Calu3 (cell line): ENCODE measurements at regions not wholly inside any gene's neighbourhood (a gene's known extent, or its start where the extent isn't known, plus 50 kb on each side); places are given as distances from the start of the nearest gene placed in this dataset.

Source experiments
- BruUV-seq: library from RNA; stranded (reverse); fragments of 400-500 nt; replicated peaks from 2 replicates; lab custom pipeline; 2021; lab: Mats Ljungman, UMichigan
- CTCF ChIA-PET: fragments of 300-600 bp; sonication (Branson Sonifier 250); formaldehyde crosslinking; loops from one replicate; lab custom pipeline; 2022; ENCODE audit warnings: antibody characterized with exemption; lab: Charles Lee
- DNase-seq: peaks from one replicate; pipeline ENCODE4 v3.0.0; 2022
- H3K27ac Mint-ChIP-seq: one replicate; pipeline ENCODE4 v1.8.0; 2022; ENCODE audit warnings: mixed read lengths; ENCODE audit not compliant: unreplicated experiment
- H3K27me3 Mint-ChIP-seq: one replicate; pipeline ENCODE4 v1.8.0; 2022; ENCODE audit warnings: mixed read lengths; ENCODE audit not compliant: unreplicated experiment
- H3K36me3 Mint-ChIP-seq: one replicate; pipeline ENCODE4 v1.8.0; 2022; ENCODE audit warnings: mild to moderate bottlenecking, moderate library complexity, mixed read lengths; ENCODE audit not compliant: insufficient read depth, unreplicated experiment
- H3K4me1 Mint-ChIP-seq: one replicate; pipeline ENCODE4 v1.8.0; 2022; ENCODE audit warnings: mild to moderate bottlenecking, low read depth, mixed read lengths; ENCODE audit not compliant: unreplicated experiment
- H3K4me3 Mint-ChIP-seq: one replicate; pipeline ENCODE4 v1.8.0; 2022; ENCODE audit warnings: mild to moderate bottlenecking, low read depth, moderate library complexity, mixed read lengths; ENCODE audit not compliant: unreplicated experiment
- H3K9me3 Mint-ChIP-seq: one replicate; pipeline ENCODE4 v1.8.0; 2022; ENCODE audit warnings: low read depth, mixed read lengths; ENCODE audit not compliant: unreplicated experiment
- intact Hi-C: fragments of 100-400 bp; cut with micrococcal nuclease; formaldehyde crosslinking; loops from one replicate; pipeline ENCODE4 v1.10.0; 2022; ENCODE audit not compliant: unreplicated experiment
- TF ChIP-seq, protein P1 (sequence below): fragments of 200-600 bp; IDR thresholded peaks from one replicate; pipeline ENCODE4 v1.8.0; 2022; ENCODE audit warnings: antibody characterized with exemption; ENCODE audit not compliant: unreplicated experiment

DNA sequence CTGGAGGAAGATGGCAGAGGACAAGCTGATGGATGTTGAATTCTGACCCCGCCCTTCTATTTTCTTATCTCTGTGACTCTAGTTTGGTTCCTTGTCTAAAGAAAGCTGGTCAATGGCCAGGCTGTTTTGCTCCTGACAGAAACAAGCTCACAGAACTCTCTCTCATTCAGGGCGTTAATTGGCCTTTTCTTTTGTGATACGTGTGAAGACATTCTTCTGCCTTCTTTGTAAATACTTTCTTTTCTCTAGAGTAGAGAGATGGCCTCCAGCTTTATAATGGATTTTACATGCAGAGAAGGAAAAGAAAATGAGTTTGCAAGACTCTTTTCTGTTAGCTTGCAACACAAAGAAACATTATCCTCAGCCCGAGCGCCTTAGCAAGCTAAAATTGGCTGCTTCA is 492.2 kb upstream of the CCDC196 start:
- Mint-ChIP-seq H3K9me3 (no peaks in the 10 kb centered on the region), H3K4me1 (no peaks in the 10 kb centered on the region), H3K4me3 (no peak overlapping the region), H3K36me3 (no peaks in the 10 kb centered on the region), H3K27me3 (peaks cover 70% of the 10 kb centered on the region), H3K27ac (no peak overlapping the region)
- intact Hi-C loops: no loop called here
- TF ChIP-seq, protein P1, sequence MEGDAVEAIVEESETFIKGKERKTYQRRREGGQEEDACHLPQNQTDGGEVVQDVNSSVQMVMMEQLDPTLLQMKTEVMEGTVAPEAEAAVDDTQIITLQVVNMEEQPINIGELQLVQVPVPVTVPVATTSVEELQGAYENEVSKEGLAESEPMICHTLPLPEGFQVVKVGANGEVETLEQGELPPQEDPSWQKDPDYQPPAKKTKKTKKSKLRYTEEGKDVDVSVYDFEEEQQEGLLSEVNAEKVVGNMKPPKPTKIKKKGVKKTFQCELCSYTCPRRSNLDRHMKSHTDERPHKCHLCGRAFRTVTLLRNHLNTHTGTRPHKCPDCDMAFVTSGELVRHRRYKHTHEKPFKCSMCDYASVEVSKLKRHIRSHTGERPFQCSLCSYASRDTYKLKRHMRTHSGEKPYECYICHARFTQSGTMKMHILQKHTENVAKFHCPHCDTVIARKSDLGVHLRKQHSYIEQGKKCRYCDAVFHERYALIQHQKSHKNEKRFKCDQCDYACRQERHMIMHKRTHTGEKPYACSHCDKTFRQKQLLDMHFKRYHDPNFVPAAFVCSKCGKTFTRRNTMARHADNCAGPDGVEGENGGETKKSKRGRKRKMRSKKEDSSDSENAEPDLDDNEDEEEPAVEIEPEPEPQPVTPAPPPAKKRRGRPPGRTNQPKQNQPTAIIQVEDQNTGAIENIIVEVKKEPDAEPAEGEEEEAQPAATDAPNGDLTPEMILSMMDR: no peak
- BruUV-seq: no TSS peak
- no peak for DNase-seq
- CTCF ChIA-PET: no interaction called here

DNA sequence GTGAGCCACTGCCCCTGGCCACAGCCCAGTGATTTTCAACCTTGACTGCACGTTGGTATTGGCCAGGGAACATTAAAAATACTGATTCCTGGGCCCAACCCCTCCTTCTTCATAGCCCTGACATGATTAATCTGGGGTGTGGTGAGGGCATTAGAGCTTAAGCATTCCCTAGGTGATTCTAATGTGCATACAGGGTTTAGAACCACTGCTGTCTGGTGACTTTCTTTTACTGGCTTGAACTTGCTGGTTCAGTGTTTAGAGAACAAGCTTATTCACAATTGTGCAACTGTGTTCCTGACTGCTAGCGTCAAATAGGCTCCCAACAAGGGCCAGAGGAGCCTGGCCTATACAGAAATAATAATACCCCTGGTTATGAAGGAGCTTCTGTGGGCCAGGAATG is 488.8 kb upstream of the CCDC196 start:
- no TSS peak for BruUV-seq
- intact Hi-C loops: no loop called here
- H3K4me1 Mint-ChIP-seq: no peaks in the 10 kb centered on the region
- H3K27me3 Mint-ChIP-seq: peaks cover 75% of the 10 kb centered on the region
- no peaks in the 10 kb centered on the region for H3K36me3 Mint-ChIP-seq
- TF ChIP-seq, protein P1: no peak
- no peak overlapping the region for H3K27ac Mint-ChIP-seq
- DNase-seq: no peak
- H3K4me3 Mint-ChIP-seq: no peak overlapping the region
- H3K9me3 Mint-ChIP-seq: peaks cover 4% of the 10 kb centered on the region
- CTCF ChIA-PET: no interaction called here

DNA sequence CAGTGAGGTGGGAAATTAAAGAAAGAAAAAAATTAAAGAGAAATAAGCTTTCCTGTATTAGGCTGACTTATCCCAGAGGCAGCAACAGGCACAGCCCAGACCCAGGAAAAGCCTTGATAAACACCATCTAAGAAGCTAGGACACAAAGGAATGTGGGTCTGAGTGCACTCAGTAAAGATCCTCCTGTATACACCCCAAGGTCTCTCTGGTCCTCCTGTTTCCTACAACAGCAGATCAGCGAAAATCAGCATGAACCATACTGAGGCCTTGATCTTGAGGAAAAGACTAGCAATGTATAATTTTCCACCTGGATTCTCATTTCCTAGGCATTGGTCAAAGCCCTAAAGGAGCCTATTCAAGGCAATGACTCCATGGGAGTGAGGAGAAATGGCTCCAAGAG is 486.3 kb upstream of the CCDC196 start:
- Mint-ChIP-seq H3K27me3 (peaks cover 71% of the 10 kb centered on the region), H3K9me3 (peaks cover 4% of the 10 kb centered on the region), H3K4me1 (no peaks in the 10 kb centered on the region), H3K36me3 (no peaks in the 10 kb centered on the region), H3K27ac (no peak overlapping the region), H3K4me3 (no peak overlapping the region)
- no TSS peak for BruUV-seq
- CTCF ChIA-PET: no interaction called here
- intact Hi-C loops: no loop called here
- TF ChIP-seq, protein P1: no peak
- DNase-seq: no peak

DNA sequence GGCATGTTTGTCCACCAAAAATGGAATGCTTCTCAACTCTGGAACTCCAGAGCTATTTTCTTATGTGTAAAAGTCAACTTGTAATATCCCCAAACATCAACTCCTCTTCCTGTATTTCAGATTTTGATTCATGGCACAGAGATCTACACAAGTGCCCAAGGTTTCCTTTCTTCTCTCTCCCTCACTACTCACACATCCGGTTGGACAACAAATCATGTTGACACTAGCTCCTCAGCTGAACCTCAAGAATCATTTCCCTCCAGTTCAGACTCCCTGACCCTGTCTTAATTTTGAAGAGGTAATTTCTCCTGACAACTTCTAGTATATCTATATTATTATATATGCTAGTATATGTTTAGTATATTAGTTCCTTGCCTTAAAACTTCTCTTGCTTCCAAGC is 485.4 kb upstream of the CCDC196 start:
- no TSS peak for BruUV-seq
- CTCF ChIA-PET: no interaction called here
- intact Hi-C loops: no loop called here
- TF ChIP-seq, protein P1: no peak
- H3K27me3 Mint-ChIP-seq: peaks cover 62% of the 10 kb centered on the region
- H3K4me1 Mint-ChIP-seq: no peaks in the 10 kb centered on the region
- H3K36me3 Mint-ChIP-seq: no peaks in the 10 kb centered on the region
- no peak for DNase-seq
- H3K4me3 Mint-ChIP-seq: no peak overlapping the region
- no peak overlapping the region for H3K27ac Mint-ChIP-seq
- peaks cover 4% of the 10 kb centered on the region for H3K9me3 Mint-ChIP-seq

DNA sequence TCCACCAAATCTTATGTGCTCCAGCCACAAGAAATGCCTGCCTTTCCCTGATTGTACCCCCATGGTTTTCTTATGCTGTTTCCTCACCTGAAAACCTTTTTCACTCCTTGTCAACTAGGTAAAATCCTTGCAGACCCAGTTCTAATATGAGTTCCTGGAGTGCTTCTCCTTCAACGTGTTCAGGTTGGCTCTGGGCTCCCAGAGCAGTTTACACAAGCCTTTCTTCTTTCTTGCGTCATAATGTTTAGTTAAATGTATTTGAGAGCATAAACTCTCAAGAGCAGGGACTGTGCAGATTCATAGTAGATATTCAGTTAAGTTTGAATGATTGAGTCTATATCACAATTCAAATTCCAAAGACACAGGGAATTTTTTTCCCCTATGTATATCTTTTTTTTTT is 484.8 kb upstream of the CCDC196 start:
- Mint-ChIP-seq H3K4me1 (no peaks in the 10 kb centered on the region), H3K4me3 (no peak overlapping the region), H3K36me3 (no peaks in the 10 kb centered on the region), H3K27me3 (peaks cover 57% of the 10 kb centered on the region), H3K27ac (no peak overlapping the region), H3K9me3 (peaks cover 4% of the 10 kb centered on the region)
- DNase-seq: no peak
- BruUV-seq: no TSS peak
- CTCF ChIA-PET: interaction anchor here (0.7 kb wide), 1 partner anchor 1370 kb away, joined by 3 read pairs; no protein-coding TSS in a partner anchor
- intact Hi-C loops: no loop called here
- TF ChIP-seq, protein P1: no peak
